Natural killer cell (primary cell): ENCODE measurements at regions not wholly inside any gene's neighbourhood (a gene's known extent, or its start where the extent isn't known, plus 50 kb on each side); places are given as distances from the start of the nearest gene placed in this dataset.

Source experiments
- ATAC-seq, 3 donors: fragments of 150-1000 bp in 2 of 3; fragments of 200-7000 bp in 1 of 3; cut with Tn5 transposase; 1 replicate in 1 of 3; 2 replicates in 2 of 3; pipeline ENCODE4 v1.10.0; 2021; ENCODE audit warnings: mild to moderate bottlenecking in 2 of 3, moderate library complexity in 2 of 3
- DNase-seq, 2 donors: peaks; one replicate each; pipeline versions ENCODE4 v3.0.0 to v3.0.0-alpha.2; 2013 to 2021; ENCODE audit warnings: mixed read lengths in 1 of 2
- H3K27ac ChIP-seq: one replicate; pipeline ENCODE4 v1.5.1; 2013; ENCODE audit warnings: mild to moderate bottlenecking, low read length
- H3K27me3 ChIP-seq: one replicate; pipeline ENCODE4 v1.6.1; 2013; ENCODE audit warnings: low read length; ENCODE audit not compliant: control insufficient read depth, insufficient read depth
- H3K36me3 ChIP-seq: one replicate; pipeline ENCODE4 v1.6.1; 2013; ENCODE audit warnings: low read length; ENCODE audit not compliant: control insufficient read depth, insufficient read depth
- H3K4me1 ChIP-seq: one replicate; pipeline ENCODE4 v1.6.1; 2013; ENCODE audit warnings: low read length; ENCODE audit not compliant: control insufficient read depth, insufficient read depth
- H3K4me3 ChIP-seq: one replicate; pipeline ENCODE4 v1.5.1; 2013; ENCODE audit warnings: low read length
- H3K9me3 ChIP-seq: one replicate; pipeline ENCODE4 v1.6.1; 2013; ENCODE audit warnings: low read length; ENCODE audit not compliant: control insufficient read depth, insufficient read depth
- H3K27ac Mint-ChIP-seq, 2 donors: one replicate each; pipeline ENCODE4 v1.8.0; 2022; ENCODE audit warnings: mild to moderate bottlenecking in 2 of 2, mixed read lengths in 2 of 2, moderate library complexity in 1 of 2
- H3K27me3 Mint-ChIP-seq, 2 donors: one replicate each; pipeline ENCODE4 v1.8.0; 2022; ENCODE audit warnings: low read depth in 2 of 2, mixed read lengths in 2 of 2
- H3K36me3 Mint-ChIP-seq: one replicate; pipeline ENCODE4 v1.8.0; 2022; ENCODE audit warnings: mixed read lengths
- H3K4me1 Mint-ChIP-seq, 2 donors: one replicate each; pipeline ENCODE4 v1.8.0; 2022; ENCODE audit warnings: mixed read lengths in 2 of 2
- H3K4me3 Mint-ChIP-seq: one replicate; pipeline ENCODE4 v1.8.0; 2022; ENCODE audit warnings: mild to moderate bottlenecking, moderate library complexity, mixed read lengths
- H3K9me3 Mint-ChIP-seq, 2 donors: one replicate each; pipeline ENCODE4 v1.8.0; 2022; ENCODE audit warnings: mixed read lengths in 2 of 2
- WGBS: methylation state at CpG from one replicate; pipeline ENCODE4 v1.1.7; 2013; ENCODE audit warnings: missing lambda C conversion rate; ENCODE audit not compliant: insufficient coverage; 5-methylcytosine and 5-hydroxymethylcytosine counted together
- intact Hi-C: fragments of 100-400 bp; cut with micrococcal nuclease; formaldehyde crosslinking; loops from one replicate; pipeline ENCODE4 v1.14.2; 2022
- TF ChIP-seq, protein P1 (sequence below): fragments of 200-600 bp; IDR thresholded peaks from one replicate; pipeline ENCODE4 v1.8.0; 2022; ENCODE audit warnings: antibody characterized with exemption

- no peaks in the 10 kb centered on the region for H3K9me3 ChIP-seq
- TF ChIP-seq, protein P1, sequence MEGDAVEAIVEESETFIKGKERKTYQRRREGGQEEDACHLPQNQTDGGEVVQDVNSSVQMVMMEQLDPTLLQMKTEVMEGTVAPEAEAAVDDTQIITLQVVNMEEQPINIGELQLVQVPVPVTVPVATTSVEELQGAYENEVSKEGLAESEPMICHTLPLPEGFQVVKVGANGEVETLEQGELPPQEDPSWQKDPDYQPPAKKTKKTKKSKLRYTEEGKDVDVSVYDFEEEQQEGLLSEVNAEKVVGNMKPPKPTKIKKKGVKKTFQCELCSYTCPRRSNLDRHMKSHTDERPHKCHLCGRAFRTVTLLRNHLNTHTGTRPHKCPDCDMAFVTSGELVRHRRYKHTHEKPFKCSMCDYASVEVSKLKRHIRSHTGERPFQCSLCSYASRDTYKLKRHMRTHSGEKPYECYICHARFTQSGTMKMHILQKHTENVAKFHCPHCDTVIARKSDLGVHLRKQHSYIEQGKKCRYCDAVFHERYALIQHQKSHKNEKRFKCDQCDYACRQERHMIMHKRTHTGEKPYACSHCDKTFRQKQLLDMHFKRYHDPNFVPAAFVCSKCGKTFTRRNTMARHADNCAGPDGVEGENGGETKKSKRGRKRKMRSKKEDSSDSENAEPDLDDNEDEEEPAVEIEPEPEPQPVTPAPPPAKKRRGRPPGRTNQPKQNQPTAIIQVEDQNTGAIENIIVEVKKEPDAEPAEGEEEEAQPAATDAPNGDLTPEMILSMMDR: no peak
- H3K27me3 ChIP-seq: no peaks in the 10 kb centered on the region
- 83% methylated on average over 2 of the region's 3 CpGs for WGBS
- no peak overlapping the region for H3K27ac ChIP-seq
- Mint-ChIP-seq H3K4me1 (no peaks in the 10 kb centered on the region), H3K27ac (no peak overlapping the region), H3K27me3 (peaks cover 11 to 19% of the 10 kb centered on the region in 2 donors), H3K9me3 (no peaks in the 10 kb centered on the region), H3K4me3 (no peak overlapping the region), H3K36me3 (no peaks in the 10 kb centered on the region)
- intact Hi-C loops: no loop called here
- no peaks in the 10 kb centered on the region for H3K36me3 ChIP-seq
- no peak overlapping the region for H3K4me3 ChIP-seq
- DNase-seq: no peak
- H3K4me1 ChIP-seq: no peaks in the 10 kb centered on the region
- ATAC-seq: no peak
Observed at GRCh38 chr5:133839090-133839489, 129.3 kb downstream of the C5orf15 start.

GRCh38 chr5:133838286-133838685 lies 130.1 kb downstream of the C5orf15 start:
- no peaks in the 10 kb centered on the region for H3K9me3 Mint-ChIP-seq
- peaks cover 14 to 27% of the 10 kb centered on the region in 2 donors for H3K27me3 Mint-ChIP-seq
- H3K27ac ChIP-seq: no peak overlapping the region
- no peaks in the 10 kb centered on the region for H3K9me3 ChIP-seq
- WGBS: 85% methylated on average over 3 of the region's 3 CpGs
- H3K4me3 ChIP-seq: no peak overlapping the region
- H3K27me3 ChIP-seq: no peaks in the 10 kb centered on the region
- no peaks in the 10 kb centered on the region for H3K36me3 Mint-ChIP-seq
- H3K27ac Mint-ChIP-seq: no peak overlapping the region
- H3K4me1 ChIP-seq: no peaks in the 10 kb centered on the region
- TF ChIP-seq, protein P1: no peak
- H3K4me3 Mint-ChIP-seq: no peak overlapping the region
- no peaks in the 10 kb centered on the region for H3K36me3 ChIP-seq
- intact Hi-C loops: no loop called here
- DNase-seq (no peak), ATAC-seq (no peak)
- no peaks in the 10 kb centered on the region for H3K4me1 Mint-ChIP-seq

DNA sequence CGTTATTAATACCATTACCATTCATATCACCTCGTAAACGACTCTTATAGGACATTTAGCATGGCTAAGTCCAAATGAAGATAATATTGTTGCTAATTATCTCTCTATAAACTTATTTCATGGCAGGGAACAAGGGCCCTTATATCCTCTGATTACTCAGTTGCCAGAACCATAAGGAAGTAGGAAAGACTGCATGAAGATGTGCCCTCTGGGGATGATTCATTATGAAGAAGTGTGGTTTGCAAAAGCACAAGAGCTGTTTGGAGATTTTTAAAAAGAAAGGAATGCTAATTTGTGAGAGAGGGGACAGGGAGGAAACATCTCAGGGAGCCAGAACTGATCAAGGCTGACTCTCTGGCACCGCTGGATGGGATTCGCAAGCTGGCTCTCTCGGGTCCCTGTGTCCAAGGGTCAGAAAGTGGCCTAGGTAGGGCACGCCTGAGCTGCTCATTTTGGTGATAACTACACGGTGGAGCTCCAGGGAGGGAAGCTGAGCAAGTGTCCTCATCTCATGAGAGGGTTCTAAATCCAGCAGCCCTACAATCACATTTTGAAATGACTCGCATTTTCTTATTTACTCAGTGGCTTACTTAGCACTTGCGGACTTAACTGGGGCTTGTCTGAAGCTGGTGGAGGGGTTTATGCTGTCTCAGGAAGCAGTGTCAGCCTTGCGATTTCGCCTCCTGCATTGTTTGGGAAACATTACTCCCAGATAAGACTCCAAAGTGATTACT lies 136.8 kb downstream of the C5orf15 start:
- H3K27ac Mint-ChIP-seq: no peak overlapping the region
- WGBS: 76% methylated on average over 9 of the region's 12 CpGs
- no peaks in the 10 kb centered on the region for H3K4me1 Mint-ChIP-seq
- no peaks in the 10 kb centered on the region for H3K27me3 ChIP-seq
- peaks cover 3% of the 10 kb centered on the region for H3K4me1 ChIP-seq
- H3K4me3 Mint-ChIP-seq: no peak overlapping the region
- no peak overlapping the region for H3K4me3 ChIP-seq
- ATAC-seq: no peak
- no peak for DNase-seq
- H3K9me3 Mint-ChIP-seq: no peaks in the 10 kb centered on the region
- TF ChIP-seq, protein P1: no peak
- H3K27ac ChIP-seq: no peak overlapping the region
- H3K36me3 Mint-ChIP-seq: no peaks in the 10 kb centered on the region
- peaks cover 13 to 17% of the 10 kb centered on the region in 2 donors for H3K27me3 Mint-ChIP-seq
- intact Hi-C loops: no loop called here
- no peaks in the 10 kb centered on the region for H3K36me3 ChIP-seq
- no peaks in the 10 kb centered on the region for H3K9me3 ChIP-seq

DNA sequence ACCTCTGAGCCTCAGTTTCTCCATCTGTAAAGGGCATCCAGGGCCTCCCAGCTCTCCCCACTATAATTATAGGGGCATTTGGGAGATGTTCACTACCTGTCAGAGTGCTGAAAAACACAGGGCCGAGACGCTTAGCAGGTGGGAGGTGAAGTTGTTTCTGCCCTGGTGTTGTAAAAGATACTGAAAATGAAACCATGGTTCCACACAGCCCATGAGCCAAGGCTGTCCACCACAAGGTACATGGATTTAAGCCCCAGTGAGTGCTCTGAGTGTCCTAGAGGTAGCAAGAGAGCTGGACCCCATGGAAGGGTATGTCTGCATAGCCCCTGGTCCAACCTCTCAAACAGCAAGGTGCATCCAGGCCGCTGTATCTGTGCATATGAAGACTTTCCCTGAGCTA lies 137.5 kb downstream of the C5orf15 start:
- WGBS: 83% methylated on average over 3 of the region's 3 CpGs
- TF ChIP-seq, protein P1: no peak
- peaks cover 11% of the 10 kb centered on the region for H3K4me1 ChIP-seq
- intact Hi-C loops: no loop called here
- H3K4me3 ChIP-seq: no peak overlapping the region
- H3K27ac Mint-ChIP-seq: no peak overlapping the region
- H3K36me3 ChIP-seq: no peaks in the 10 kb centered on the region
- ATAC-seq: no peak
- no peaks in the 10 kb centered on the region for H3K9me3 ChIP-seq
- H3K36me3 Mint-ChIP-seq: no peaks in the 10 kb centered on the region
- H3K27me3 ChIP-seq: no peaks in the 10 kb centered on the region
- H3K4me3 Mint-ChIP-seq: no peak overlapping the region
- no peak for DNase-seq
- peaks cover 6 to 7% of the 10 kb centered on the region in 2 donors for H3K4me1 Mint-ChIP-seq
- no peak overlapping the region for H3K27ac ChIP-seq
- H3K9me3 Mint-ChIP-seq: no peaks in the 10 kb centered on the region
- H3K27me3 Mint-ChIP-seq: peaks cover 10% of the 10 kb centered on the region in 2 donors
